ENCODE measurements at regions not wholly inside any gene's neighbourhood (a gene's known extent, or its start where the extent isn't known, plus 50 kb on each side); places are given as distances from the start of the nearest gene placed in this dataset.

- no peak for TF ChIP-seq CTCF (conservative IDR thresholded peaks at IDR 0.05; ENCODE audit: low read depth, low read length)
- no peak overlapping the region for H3K4me3 ChIP-seq (ENCODE audit: low read depth, low read length)
- no peak for DNase-seq (ENCODE audit: low read depth)
Observed at GRCh38 chrX:22788221-22788620, 211.5 kb upstream of the DDX53 start.

GRCh38 chrX:22795671-22796070 lies 204.1 kb upstream of the DDX53 start:
- no peak for TF ChIP-seq CTCF (conservative IDR thresholded peaks at IDR 0.05; ENCODE audit: low read depth, low read length)
- H3K4me3 ChIP-seq (ENCODE audit: low read depth, low read length) = no peak overlapping the region
- no peak for DNase-seq (ENCODE audit: low read depth)

- peak; percentile 20 for DNase-seq (ENCODE audit: low read depth)
- no peak for TF ChIP-seq CTCF (conservative IDR thresholded peaks at IDR 0.05; ENCODE audit: low read depth, low read length)
- no peak overlapping the region for H3K4me3 ChIP-seq (ENCODE audit: low read depth, low read length)
Observed at GRCh38 chrX:22800360-22800759, 199.4 kb upstream of the DDX53 start.

GRCh38 chrX:22800806-22801205 lies 199.0 kb upstream of the DDX53 start:
- no peak for TF ChIP-seq CTCF (conservative IDR thresholded peaks at IDR 0.05; ENCODE audit: low read depth, low read length)
- no peak overlapping the region for H3K4me3 ChIP-seq (ENCODE audit: low read depth, low read length)
- DNase-seq (ENCODE audit: low read depth) = no peak

- no peak for DNase-seq (ENCODE audit: low read depth)
- TF ChIP-seq CTCF (conservative IDR thresholded peaks at IDR 0.05; ENCODE audit: low read depth, low read length) = no peak
- no peak overlapping the region for H3K4me3 ChIP-seq (ENCODE audit: low read depth, low read length)
Observed at GRCh38 chrX:22803353-22803752, 196.4 kb upstream of the DDX53 start.

GRCh38 chrX:22810876-22811275 lies 188.9 kb upstream of the DDX53 start:
- H3K4me3 ChIP-seq (ENCODE audit: low read depth, low read length) = no peak overlapping the region
- no peak for TF ChIP-seq CTCF (conservative IDR thresholded peaks at IDR 0.05; ENCODE audit: low read depth, low read length)
- no peak for DNase-seq (ENCODE audit: low read depth)

- TF ChIP-seq CTCF (conservative IDR thresholded peaks at IDR 0.05; ENCODE audit: low read depth, low read length) = no peak
Observed at GRCh38 chrX:22818061-22818460, 181.7 kb upstream of the DDX53 start.

More at GRCh38 chrX:22818061-22818460, 181.7 kb upstream of the DDX53 start:
- DNase-seq (ENCODE audit: low read depth) = no peak
- H3K4me3 ChIP-seq (ENCODE audit: low read depth, low read length) = no peak overlapping the region

Measured in epithelial cell of proximal tubule (primary cell).